ENCODE measurements at regions not wholly inside any gene's neighbourhood (a gene's known extent, or its start where the extent isn't known, plus 50 kb on each side); places are given as distances from the start of the nearest gene placed in this dataset.
"Not testable (repeated sequence)": the region's sequence is repeated elsewhere in the genome, so short reads cannot be mapped to it uniquely, and the experiment has no call there.

- TF ChIP-seq CTCF (conservative IDR thresholded peaks at IDR 0.05; ENCODE audit: low read depth, low read length), result no peak
- no peak for DNase-seq (ENCODE audit: low read depth)
- no peak overlapping the region for H3K4me3 ChIP-seq (ENCODE audit: low read length)
These were observed 591.7 kb upstream of the NRSN1 start for GRCh38 chr6:23534351-23534750.

GRCh38 chr6:23535101-23535500 is 590.9 kb upstream of the NRSN1 start:
- no peak for DNase-seq (ENCODE audit: low read depth)
- TF ChIP-seq CTCF (conservative IDR thresholded peaks at IDR 0.05; ENCODE audit: low read depth, low read length), result no peak
- no peak overlapping the region for H3K4me3 ChIP-seq (ENCODE audit: low read length)

DNA sequence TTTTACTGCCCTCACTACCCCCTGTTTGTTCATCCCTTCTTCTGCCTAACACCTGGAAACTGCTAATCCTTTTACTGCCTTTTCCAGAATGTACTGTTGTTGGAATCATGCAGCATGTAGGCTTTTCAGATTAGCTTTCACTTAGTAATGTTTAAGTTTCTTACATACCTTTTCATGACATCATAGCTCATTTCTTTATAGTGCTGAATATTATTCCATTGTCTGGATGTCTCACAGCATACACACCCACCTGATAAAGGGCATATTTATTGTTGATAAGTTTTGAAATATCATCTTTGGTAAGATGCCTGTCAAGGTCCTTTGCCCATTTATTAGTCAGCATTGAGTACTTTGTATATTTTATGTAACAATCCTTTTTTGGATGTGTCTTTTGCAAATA is 588.2 kb upstream of the NRSN1 start:
- TF ChIP-seq CTCF (conservative IDR thresholded peaks at IDR 0.05; ENCODE audit: low read depth, low read length), result no peak

DNA sequence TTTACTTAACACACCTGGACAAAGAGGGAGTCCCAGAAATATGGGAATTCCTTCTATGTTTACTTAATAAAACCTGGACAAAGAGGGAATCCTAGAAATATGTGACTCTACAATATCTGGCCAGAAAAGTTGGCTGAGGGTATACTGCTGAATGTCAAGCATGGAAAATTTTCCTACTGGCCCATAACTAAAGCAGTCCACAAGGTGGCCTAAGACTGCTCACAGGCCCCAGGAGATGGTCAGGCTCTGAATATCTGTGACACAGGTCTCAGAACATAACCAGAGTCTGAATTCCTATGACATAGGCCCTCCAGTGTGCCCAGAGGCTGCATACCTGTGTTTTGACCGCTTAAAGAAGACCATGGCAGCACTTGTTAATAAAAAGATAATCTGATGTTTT is 578.2 kb upstream of the NRSN1 start:
- DNase-seq (ENCODE audit: low read depth), result no peak
- TF ChIP-seq CTCF (conservative IDR thresholded peaks at IDR 0.05; ENCODE audit: low read depth, low read length), result peak; percentile 33

More for the DNA sequence above, 588.2 kb upstream of the NRSN1 start:
- no peak for DNase-seq (ENCODE audit: low read depth)
- H3K4me3 ChIP-seq (ENCODE audit: low read length), result no peak overlapping the region

GRCh38 chr6:23554953-23555352 is 571.1 kb upstream of the NRSN1 start:
- DNase-seq (ENCODE audit: low read depth); H3K4me3 ChIP-seq (ENCODE audit: low read length): not testable (repeated sequence)

More for the DNA sequence above, 578.2 kb upstream of the NRSN1 start:
- H3K4me3 ChIP-seq (ENCODE audit: low read length), result no peak overlapping the region

DNA sequence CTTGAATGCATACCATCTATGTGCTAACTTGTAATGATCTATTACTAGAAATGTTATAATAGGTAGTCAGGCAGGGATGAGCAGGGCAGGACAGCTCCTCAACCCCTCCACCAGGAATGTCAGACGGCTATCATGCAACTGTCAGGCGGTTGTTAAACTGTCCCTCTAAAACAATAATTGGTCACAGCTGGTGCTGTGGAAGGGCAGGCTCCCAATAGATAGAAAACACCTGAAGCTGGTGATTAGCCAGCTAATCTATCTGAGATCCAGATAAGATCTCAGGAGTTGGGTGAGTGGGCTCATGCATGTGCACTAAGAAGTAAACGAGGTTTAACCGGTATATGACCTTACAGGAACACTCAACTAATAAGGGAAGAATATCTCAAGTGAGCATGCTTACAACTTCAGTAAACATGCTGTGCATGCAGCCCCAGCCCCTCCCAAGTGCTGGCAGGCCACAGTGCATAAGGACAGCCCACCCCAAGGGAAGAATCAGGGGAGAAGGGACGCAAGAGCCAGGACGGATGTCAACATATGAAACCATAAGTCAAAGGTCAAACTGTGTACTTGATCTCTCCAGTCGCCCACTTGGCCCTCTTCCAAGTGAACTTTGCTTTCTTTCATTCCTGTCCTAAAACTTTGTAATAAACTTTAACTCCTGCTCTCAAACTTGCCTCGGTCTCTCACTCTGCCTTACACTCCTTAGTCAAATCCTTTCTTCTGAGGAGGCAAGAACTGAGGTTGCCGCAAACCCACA is 566.2 kb upstream of the NRSN1 start:
- DNase-seq (ENCODE audit: low read depth), result no peak
- no peak overlapping the region for H3K4me3 ChIP-seq (ENCODE audit: low read length)
- no peak for TF ChIP-seq CTCF (conservative IDR thresholded peaks at IDR 0.05; ENCODE audit: low read depth, low read length)

DNA sequence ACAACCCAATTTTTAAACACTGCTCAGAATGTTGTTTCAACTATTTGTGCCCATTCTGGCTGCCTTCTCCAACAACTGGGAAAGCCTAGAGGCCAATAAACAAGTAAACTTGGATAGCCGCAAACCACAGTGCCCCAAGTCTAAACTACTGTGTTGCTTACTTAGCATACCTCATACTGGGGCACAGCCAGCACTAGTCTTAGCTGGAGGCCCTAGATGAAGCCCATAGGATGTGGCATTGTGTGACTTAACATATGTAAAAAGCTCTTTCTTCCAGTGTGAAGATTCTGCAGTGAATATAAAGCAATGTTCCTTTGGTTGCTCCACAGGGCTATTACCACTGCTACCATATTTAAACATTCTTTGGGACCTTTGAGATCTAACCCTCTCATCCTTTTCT is 564.3 kb upstream of the NRSN1 start:
- TF ChIP-seq CTCF (conservative IDR thresholded peaks at IDR 0.05; ENCODE audit: low read depth, low read length), result no peak
- H3K4me3 ChIP-seq (ENCODE audit: low read length), result no peak overlapping the region
- DNase-seq (ENCODE audit: low read depth), result no peak
